Left ventricle myocardium superior (tissue), 1 donor: ENCODE measurements at regions not wholly inside any gene's neighbourhood (a gene's known extent, or its start where the extent isn't known, plus 50 kb on each side); places are given as distances from the start of the nearest gene placed in this dataset.
"Not testable (repeated sequence)": the region's sequence is repeated elsewhere in the genome, so short reads cannot be mapped to it uniquely, and the experiment has no call there.

Source experiments
- ATAC-seq: fragments of 200-7000 bp; cut with Tn5 transposase; one replicate; pipeline ENCODE4 v1.9.1; 2020; ENCODE audit warnings: mild to moderate bottlenecking, moderate library complexity
- DNase-seq: peaks from one replicate; pipeline ENCODE4 v3.0.0-alpha.2; 2020
- intact Hi-C: fragments of 100-400 bp; cut with micrococcal nuclease; formaldehyde crosslinking; loops from one replicate; pipeline ENCODE4 v1.11.0; 2022
- donor health status: DM: no; HTN: yes; CAD: no; lungs with severe emphysema.

- DNase-seq = no peak
- intact Hi-C loops = no loop called here
- no peak for ATAC-seq
These were observed 380.7 kb downstream of the MBD2 start for GRCh38 chr18:53843763-53844162.

- intact Hi-C loops = no loop called here
- ATAC-seq = no peak
These were observed 381.2 kb downstream of the MBD2 start for GRCh38 chr18:53843113-53843760.

DNA sequence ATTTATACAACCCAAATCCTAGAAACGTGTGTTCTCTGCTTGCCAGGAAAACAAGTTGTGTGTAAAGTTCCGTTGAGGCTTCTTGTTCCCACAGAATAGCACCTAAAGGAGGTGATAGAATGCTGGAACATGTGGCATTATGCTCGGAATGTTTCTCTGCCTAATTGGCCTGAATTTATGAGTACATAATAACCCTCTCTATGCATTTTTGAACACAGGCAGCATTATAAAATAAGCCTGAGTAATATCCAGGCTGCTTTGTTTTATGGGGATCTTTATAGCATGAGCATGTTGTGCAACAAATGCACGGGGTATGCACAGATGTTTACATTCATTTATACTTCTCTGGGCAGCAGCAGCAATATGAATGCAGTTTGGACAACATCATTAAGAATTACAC lies 385.7 kb downstream of the MBD2 start:
- intact Hi-C loops = no loop called here
- ATAC-seq (no peak), DNase-seq (no peak)

More at GRCh38 chr18:53843113-53843760, 381.2 kb downstream of the MBD2 start:
- DNase-seq = no peak

- ATAC-seq, DNase-seq, intact Hi-C loops: not testable (repeated sequence)
These were observed 403.3 kb downstream of the MBD2 start for GRCh38 chr18:53821141-53821540.

DNA sequence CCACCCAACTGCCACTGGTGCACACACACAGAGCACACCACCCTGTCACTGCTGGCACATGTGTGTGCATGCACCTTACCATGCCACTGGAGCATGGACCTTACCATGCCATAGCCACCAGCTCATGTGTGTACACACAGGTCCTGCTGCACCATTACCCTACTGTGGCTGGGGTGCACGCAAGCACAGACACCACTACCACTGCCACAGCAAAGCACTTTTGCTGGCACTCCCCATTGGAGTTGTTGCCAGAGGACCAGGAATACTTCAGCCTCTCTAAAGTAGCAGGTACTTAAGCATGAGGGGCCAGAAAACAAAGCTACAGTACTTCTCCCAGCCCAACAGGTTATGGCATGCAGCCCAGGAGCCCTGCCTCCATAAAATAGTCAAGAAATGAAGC lies 404.8 kb downstream of the MBD2 start:
- peak; percentile 29 for DNase-seq
- intact Hi-C loops = no loop called here
- peak; percentile 84 for ATAC-seq

GRCh38 chr18:53819174-53819573 lies 405.3 kb downstream of the MBD2 start:
- intact Hi-C loops = no loop called here
- DNase-seq (peak; percentile 52), ATAC-seq (peak; percentile 81)

GRCh38 chr18:53817976-53818950 lies 406.2 kb downstream of the MBD2 start:
- intact Hi-C loops = no loop called here
- DNase-seq (no peak), ATAC-seq (no peak)

GRCh38 chr18:53800171-53800570 lies 424.3 kb downstream of the MBD2 start:
- intact Hi-C loops = no loop called here
- no peak for DNase-seq
- ATAC-seq = no peak

- peak; percentile 28 for ATAC-seq
- DNase-seq = no peak
- intact Hi-C loops = no loop called here
These were observed 425.3 kb downstream of the MBD2 start for GRCh38 chr18:53799134-53799533.

- no peak for DNase-seq
- ATAC-seq = no peak
- intact Hi-C loops = no loop called here
These were observed 426.0 kb downstream of the MBD2 start for GRCh38 chr18:53798516-53798915.

- intact Hi-C loops = no loop called here
- ATAC-seq (no peak), DNase-seq (no peak)
These were observed 426.4 kb downstream of the MBD2 start for GRCh38 chr18:53797998-53798495.

- peak; percentile 87 for ATAC-seq
- intact Hi-C loops = no loop called here
- peak; percentile 19 for DNase-seq
These were observed 428.3 kb downstream of the MBD2 start for GRCh38 chr18:53796040-53796729.

GRCh38 chr18:53795610-53796009 lies 428.9 kb downstream of the MBD2 start:
- ATAC-seq (no peak), DNase-seq (no peak)
- intact Hi-C loops = no loop called here

GRCh38 chr18:53795061-53795460 lies 429.4 kb downstream of the MBD2 start:
- intact Hi-C loops = no loop called here
- DNase-seq (no peak), ATAC-seq (no peak)

DNA sequence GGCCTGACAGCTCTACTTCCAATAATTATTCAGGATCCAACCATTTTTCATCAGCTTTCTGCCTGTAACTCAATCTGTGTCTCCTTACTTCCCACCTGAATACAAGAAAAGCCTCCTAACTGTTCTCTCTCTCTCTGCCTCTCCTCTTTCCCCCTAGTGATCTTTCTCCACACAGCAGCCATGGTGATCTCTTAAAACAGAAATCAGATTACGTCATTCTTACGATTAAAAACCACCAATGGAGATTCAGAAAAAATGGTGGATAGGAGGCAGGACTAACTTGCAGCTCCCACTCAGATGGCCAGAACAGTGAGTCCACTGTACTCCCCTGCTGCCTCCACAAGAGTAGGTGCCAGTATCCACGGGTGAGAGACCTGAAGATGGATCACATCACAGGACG lies 431.7 kb downstream of the MBD2 start:
- ATAC-seq (no peak), DNase-seq (no peak)
- intact Hi-C loops = no loop called here

- ATAC-seq = peak; percentile 54
- no peak for DNase-seq
- intact Hi-C loops = no loop called here
These were observed 433.7 kb downstream of the MBD2 start for GRCh38 chr18:53790786-53791185.

- intact Hi-C loops = no loop called here
- DNase-seq (no peak), ATAC-seq (no peak)
These were observed 434.9 kb downstream of the MBD2 start for GRCh38 chr18:53789376-53790247.

DNA sequence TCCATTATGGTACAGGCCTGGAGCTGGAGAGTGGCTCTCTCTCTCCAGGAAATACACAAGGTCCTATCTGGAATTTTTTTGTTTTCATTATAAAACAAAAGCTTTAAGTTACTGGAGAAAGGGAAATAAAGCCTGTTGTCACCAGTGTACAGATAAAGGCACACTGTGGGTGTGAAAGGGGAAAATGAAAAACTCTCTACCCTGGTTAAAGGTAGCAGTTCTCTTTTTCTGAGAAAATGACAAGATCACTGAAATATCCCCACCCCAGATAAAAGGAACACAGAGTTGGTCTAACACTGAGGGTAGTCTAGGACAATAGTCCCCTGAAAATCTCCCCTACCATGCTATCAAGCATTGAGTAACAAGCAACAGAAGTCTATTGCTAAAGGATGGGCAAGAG lies 438.7 kb downstream of the MBD2 start:
- DNase-seq (no peak), ATAC-seq (no peak)
- intact Hi-C loops = no loop called here

DNA sequence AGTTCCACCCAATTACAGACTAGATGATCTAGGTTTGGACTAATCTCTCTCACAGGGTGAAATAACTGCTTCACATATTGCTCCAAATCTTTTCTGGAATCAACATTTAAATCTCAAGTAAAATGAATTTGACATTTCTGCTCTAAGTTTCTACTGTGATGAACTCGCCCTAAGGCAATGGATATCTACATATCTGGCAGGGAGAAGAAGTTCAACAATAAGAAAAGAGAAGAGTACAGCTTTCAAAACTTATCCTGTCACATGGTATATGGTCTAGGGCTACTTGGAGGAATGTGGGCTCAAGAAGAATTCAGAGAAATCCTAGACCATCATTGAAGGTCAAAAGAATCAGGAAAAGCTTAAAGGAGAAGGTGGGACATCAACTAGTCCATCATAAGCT lies 440.2 kb downstream of the MBD2 start:
- ATAC-seq (no peak), DNase-seq (no peak)
- intact Hi-C loops = no loop called here
